RKO (cell line): ENCODE measurements at regions not wholly inside any gene's neighbourhood (a gene's known extent, or its start where the extent isn't known, plus 50 kb on each side); places are given as distances from the start of the nearest gene placed in this dataset.

Experiments
- DNase-seq: peaks from one replicate; pipeline ENCODE4 v3.0.0-alpha.2; 2016; ENCODE audit warnings: low spot score

DNA sequence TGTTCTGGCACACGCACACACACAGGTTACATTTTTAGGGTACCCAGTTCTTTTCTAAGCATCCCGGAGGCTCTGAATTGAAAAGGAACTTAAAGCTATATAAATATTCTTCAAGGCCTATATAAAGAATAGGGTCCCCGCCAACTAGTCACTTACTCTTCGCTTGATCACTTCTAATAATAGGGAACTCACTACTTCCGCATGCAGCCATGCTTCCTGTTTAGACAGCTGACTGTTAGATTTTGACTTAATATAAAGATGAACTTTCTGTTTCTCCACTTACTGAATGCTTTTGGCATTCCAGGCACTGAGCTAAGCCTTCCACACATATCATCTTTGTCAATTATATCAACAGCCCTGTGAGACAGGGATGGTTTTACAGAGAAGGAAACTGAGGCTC is 259.6 kb downstream of the TSHZ3 start:
- DNase-seq, result no peak

GRCh38 chr19:31085125-31085524 is 264.1 kb downstream of the TSHZ3 start:
- DNase-seq, result no peak

GRCh38 chr19:31083105-31083504 is 266.1 kb downstream of the TSHZ3 start:
- no peak for DNase-seq

- no peak for DNase-seq
Measured at GRCh38 chr19:31075146-31075655, 274.0 kb downstream of the TSHZ3 start.

- no peak for DNase-seq
Measured at GRCh38 chr19:31074199-31075125, 274.8 kb downstream of the TSHZ3 start.

DNA sequence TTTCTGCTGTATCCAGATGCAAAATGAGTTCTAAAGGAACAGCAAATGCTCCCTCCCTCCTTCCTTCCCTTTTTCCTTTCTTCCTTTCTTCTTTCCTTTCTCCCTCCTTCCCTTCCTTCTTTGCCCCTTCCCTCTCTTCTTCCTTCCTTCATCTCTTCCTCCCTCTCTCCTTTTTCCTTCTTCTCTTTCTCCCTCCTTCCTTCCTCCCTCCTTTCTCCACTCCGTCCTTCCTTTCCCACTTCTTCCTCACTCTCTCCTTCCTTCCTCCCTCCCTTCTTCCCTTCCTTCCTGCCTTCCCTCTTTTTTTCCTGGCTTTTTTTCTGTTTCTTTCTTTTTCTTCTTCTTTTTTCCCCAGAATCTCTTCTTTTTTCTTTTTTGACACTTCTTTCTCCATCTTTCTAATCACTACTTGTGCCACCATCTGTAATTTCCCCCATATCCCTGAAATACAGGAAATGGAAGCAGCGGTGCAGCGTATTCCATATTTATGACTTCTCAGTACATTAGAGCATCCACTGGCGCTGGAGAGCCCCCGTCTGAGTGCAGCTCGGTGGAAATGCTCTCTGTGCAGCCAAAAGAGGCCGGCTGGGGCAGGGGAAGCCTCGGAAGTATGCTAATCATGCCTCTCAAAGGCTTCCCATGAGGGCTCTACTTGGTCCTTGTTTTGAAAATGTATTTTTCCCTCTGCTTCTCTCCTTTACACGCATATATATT is 275.6 kb downstream of the TSHZ3 start:
- DNase-seq, result no peak

DNA sequence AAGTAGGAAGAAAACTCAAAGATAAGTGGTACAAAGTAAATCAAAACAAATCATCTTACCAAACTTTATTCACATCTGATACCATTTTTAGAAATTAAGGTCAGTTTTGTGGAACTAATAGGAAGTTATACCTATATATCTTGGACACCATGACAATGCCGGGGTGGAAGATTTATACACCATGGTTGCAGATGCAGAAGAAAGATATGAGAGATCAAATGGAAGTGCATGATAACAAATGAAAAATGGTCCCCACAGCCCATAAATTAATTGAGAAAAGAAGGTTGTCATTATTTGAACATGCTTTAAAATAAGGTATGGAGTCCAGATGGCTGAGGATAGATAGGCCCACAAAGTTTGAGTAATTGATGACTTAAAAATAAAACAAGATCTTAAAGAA is 276.8 kb downstream of the TSHZ3 start:
- DNase-seq, result no peak

DNA sequence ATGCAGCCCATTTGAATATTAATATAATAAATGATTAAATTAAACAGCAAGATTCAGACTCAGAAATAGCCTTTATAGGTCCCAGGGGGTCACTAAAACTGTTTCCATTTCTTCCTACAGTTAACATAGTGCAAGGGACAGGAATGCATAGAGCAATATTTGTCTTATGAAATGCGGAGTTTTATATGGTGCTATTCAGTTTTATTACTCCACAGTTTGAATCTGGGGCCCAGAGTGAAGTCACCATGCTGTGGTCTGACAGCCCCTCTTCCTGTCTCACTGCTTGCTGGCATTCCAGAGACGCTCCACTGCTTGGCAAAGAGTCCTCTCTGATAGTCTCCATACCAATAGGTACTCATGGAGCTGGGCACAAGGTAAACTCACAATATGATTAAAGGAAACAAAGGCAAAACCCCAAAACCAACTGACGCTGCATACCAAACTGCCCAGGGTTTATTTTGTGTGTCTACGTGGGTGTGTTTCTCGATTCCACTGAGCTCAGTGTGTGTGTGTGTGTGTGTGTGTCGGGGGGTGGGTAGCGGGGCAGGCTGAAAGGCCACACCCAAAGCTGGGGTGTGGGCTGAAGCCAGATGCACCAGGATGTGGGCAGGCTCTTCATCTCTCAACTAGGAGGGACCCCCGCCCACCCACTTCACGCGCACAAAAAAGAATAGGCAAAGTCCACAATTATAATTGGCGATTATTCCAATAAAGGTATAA is 277.9 kb downstream of the TSHZ3 start:
- DNase-seq, result no peak

GRCh38 chr19:31070146-31071065 is 278.8 kb downstream of the TSHZ3 start:
- DNase-seq, result no peak

DNA sequence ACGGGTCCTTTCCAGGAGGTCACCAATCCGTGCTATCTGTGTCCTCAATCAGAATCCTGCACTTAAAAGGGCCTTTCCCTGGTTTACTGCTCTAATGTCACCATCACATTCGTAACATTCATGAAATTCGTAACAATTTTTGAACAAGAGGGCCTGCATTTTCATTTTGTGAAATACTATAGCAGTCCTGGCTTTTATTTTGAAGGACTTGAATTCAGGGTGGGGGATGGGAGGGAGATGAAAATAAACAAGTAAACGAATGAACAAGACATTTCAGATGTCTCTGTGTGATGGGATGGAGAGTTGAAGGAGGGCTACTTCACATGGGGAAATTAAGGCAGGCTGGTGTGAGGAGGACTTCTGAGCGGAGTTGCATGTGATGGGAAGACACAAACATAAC is 281.0 kb downstream of the TSHZ3 start:
- DNase-seq, result no peak

DNA sequence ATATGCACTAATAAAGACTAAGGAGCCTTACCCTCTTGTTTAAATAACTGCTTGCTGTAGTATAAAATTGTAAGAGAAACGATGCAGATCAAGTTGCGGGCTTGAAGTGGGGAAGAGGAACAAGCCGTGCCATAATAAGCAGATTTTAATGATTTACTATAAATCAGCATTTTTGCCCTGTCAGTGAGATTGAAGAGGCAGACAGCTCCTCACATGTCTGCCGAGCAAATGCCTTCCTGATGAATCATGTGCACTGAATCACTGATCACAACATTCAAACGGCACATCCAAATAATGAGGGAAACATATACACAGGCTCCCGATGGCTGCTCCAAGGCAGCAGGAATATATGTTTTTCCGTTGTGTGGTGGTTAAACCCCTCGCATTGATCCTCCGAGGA is 282.9 kb downstream of the TSHZ3 start:
- DNase-seq, result peak; percentile 63

- DNase-seq, result no peak
Measured at GRCh38 chr19:31064491-31064890, 284.7 kb downstream of the TSHZ3 start.

DNA sequence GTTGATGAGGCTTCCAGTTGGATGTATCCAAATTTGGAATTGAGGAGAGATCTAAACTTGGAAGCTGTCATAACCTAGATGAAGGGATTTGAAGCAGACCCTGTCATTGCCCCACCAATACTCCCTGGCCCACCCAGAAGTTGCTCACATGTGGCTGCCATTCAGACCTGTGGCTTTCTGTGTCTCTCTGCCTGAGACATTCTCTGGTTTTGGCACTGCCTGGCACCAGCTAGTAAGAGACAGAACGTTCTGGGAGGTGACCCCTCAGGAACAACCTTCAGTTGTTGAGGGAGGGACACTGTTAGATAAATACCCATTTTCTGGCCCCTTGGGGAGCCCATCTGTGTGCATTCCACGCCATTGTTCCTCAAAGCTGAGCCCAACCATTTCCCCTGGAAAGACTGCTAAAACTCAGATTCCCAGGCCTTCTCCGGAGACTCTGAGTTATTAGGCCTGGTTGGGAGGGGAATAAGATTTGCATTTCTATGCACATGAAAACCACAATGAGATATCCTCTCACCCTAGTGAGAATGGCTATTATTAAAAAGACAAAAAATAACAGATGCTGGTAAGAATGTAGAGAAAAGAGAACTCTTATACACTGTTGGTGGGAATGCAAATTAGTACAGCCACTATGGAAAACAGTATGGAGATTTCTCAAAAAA is 290.4 kb downstream of the TSHZ3 start:
- no peak for DNase-seq

- DNase-seq, result no peak
Measured at GRCh38 chr19:31057476-31057875, 291.8 kb downstream of the TSHZ3 start.

DNA sequence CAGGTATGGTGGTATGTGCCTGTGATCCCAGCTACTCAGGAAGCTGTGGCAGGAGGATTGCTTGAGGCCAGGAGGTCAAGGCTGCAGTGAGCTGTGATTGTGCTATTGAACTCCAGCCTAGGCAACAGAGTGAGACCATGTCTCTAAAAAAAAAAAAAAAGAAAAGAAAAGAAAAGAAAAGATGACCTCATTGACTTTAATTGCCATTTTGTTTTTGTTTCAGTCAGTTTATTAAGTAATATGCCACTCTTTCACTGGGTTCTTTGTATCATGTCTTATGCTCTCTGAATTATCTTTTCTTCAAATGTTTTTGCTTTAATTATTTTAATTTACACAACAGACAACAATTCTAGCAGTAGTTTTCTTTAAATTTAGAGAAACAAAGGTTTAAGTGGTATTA is 293.8 kb downstream of the TSHZ3 start:
- no peak for DNase-seq

GRCh38 chr19:31054430-31054829 is 294.8 kb downstream of the TSHZ3 start:
- peak; percentile 16 for DNase-seq

DNA sequence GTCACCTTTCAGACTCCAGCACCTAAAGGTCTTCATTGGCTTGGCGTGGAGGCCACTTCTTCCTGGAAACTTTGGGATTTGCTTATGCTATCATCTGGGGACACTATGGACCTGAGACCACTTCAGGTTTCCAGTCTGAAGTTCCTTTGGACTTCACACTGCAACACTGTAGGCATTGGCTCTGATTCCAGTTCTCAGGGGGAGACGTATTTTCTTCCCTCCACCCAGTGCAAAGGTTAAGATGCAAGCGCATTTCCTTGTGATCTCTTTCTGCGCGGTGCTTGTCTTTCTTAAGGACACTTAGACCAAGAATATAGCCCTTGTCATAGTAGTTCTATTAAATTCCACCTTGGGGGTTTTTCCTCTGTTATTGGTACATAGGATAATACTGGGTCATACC is 299.8 kb downstream of the TSHZ3 start:
- DNase-seq, result no peak

- DNase-seq, result no peak
Measured at GRCh38 chr19:31046024-31046423, 303.2 kb downstream of the TSHZ3 start.

- DNase-seq, result no peak
Measured at GRCh38 chr19:31041461-31041860, 307.8 kb downstream of the TSHZ3 start.

GRCh38 chr19:31039151-31039550 is 310.1 kb downstream of the TSHZ3 start:
- no peak for DNase-seq
